GM12865 (cell line): ENCODE measurements at regions not wholly inside any gene's neighbourhood (a gene's known extent, or its start where the extent isn't known, plus 50 kb on each side); places are given as distances from the start of the nearest gene placed in this dataset.

Source experiments
- DNase-seq: peaks from one replicate; pipeline ENCODE4 v3.0.0; 2010; ENCODE audit warnings: low read depth
- H3K4me3 ChIP-seq: 2 replicates; pipeline ENCODE4 v1.5.1; 2011; ENCODE audit warnings: mild to moderate bottlenecking, low read depth, low read length, control low read depth
- CTCF ChIP-seq: IDR thresholded peaks from 2 replicates; pipeline ENCODE4 v1.5.1; 2011; ENCODE audit warnings: low read length, control low read depth, low read depth, inconsistent platforms; ENCODE audit not compliant: insufficient read depth; ENCODE audit errors: missing control alignments

- no peak for DNase-seq
- no peak overlapping the region for H3K4me3 ChIP-seq
- no peak for TF ChIP-seq CTCF
These were observed 469.8 kb downstream of the BRD1 start for GRCh38 chr22:49357661-49358440.

- no peak overlapping the region for H3K4me3 ChIP-seq
- DNase-seq = no peak
- TF ChIP-seq CTCF = no peak
These were observed 471.2 kb downstream of the BRD1 start for GRCh38 chr22:49356428-49356827.

GRCh38 chr22:49355211-49355920 is 472.3 kb downstream of the BRD1 start:
- no peak for DNase-seq
- H3K4me3 ChIP-seq = no peak overlapping the region
- TF ChIP-seq CTCF = no peak

- TF ChIP-seq CTCF = no peak
- DNase-seq = no peak
- no peak overlapping the region for H3K4me3 ChIP-seq
These were observed 473.0 kb downstream of the BRD1 start for GRCh38 chr22:49354516-49355210.

- no peak overlapping the region for H3K4me3 ChIP-seq
- TF ChIP-seq CTCF = no peak
- no peak for DNase-seq
These were observed 474.4 kb downstream of the BRD1 start for GRCh38 chr22:49353235-49353634.

- no peak for TF ChIP-seq CTCF
- H3K4me3 ChIP-seq = no peak overlapping the region
- no peak for DNase-seq
These were observed 475.1 kb downstream of the BRD1 start for GRCh38 chr22:49352361-49353169.
